D721Med (cell line): ENCODE measurements at regions not wholly inside any gene's neighbourhood (a gene's known extent, or its start where the extent isn't known, plus 50 kb on each side); places are given as distances from the start of the nearest gene placed in this dataset.

Experiments used
- DNase-seq: peaks from one replicate; pipeline ENCODE4 v3.0.0; 2011; ENCODE audit warnings: low spot score; ENCODE audit not compliant: insufficient read length
- FAIRE-seq: peaks from 2 replicates; lab custom pipeline; 2011; peaks lifted over from hg19 to GRCh38; lab: Jason Lieb, UNC
- TF ChIP-seq, protein P1 (sequence below): IDR thresholded peaks from 2 replicates; pipeline ENCODE4 v1.5.1; 2012; ENCODE audit warnings: mild to moderate bottlenecking, control low read depth; ENCODE audit not compliant: insufficient read depth; ENCODE audit errors: missing control alignments

DNA sequence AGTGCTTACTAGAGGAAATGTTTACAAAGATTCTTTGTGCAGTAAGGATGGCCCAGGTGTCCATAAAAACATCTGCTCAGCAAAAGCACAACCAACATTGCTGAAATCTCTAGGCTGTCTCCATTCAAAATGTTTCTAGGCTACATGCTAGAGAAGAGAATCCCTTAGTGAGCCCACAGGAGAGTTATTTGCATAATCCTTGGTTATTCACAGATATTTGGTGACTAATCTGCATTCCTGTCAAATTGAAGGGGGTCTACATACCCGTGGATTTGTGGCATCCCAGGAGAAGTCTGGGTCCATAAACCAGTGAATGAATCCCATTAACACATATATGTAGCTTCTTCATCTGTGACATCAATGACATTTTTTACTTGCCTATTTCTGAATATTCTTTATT is 261.3 kb upstream of the ESRRG start:
- no peak for DNase-seq
- no peak for FAIRE-seq
- TF ChIP-seq, protein P1, sequence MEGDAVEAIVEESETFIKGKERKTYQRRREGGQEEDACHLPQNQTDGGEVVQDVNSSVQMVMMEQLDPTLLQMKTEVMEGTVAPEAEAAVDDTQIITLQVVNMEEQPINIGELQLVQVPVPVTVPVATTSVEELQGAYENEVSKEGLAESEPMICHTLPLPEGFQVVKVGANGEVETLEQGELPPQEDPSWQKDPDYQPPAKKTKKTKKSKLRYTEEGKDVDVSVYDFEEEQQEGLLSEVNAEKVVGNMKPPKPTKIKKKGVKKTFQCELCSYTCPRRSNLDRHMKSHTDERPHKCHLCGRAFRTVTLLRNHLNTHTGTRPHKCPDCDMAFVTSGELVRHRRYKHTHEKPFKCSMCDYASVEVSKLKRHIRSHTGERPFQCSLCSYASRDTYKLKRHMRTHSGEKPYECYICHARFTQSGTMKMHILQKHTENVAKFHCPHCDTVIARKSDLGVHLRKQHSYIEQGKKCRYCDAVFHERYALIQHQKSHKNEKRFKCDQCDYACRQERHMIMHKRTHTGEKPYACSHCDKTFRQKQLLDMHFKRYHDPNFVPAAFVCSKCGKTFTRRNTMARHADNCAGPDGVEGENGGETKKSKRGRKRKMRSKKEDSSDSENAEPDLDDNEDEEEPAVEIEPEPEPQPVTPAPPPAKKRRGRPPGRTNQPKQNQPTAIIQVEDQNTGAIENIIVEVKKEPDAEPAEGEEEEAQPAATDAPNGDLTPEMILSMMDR: no peak

DNA sequence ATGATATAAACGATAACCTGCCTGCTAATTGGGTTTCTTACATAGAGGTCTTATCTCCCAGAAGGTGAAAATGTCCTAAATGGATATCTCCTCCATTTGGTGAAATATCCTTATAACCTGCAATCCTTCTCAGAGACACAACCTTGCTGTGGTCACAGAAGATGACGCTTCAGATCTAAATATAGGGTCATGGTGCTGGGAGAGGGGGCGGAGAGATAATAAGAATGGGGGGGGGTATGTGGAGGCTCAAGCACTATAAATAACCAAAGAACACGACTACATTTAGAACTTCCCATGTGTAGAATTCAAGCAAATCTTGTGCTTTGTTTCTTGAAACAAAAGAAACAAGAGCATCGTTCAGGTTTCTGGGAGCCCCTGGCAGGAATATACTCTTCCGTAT is 260.6 kb upstream of the ESRRG start:
- TF ChIP-seq, protein P1: no peak
- FAIRE-seq (no peak), DNase-seq (no peak)

DNA sequence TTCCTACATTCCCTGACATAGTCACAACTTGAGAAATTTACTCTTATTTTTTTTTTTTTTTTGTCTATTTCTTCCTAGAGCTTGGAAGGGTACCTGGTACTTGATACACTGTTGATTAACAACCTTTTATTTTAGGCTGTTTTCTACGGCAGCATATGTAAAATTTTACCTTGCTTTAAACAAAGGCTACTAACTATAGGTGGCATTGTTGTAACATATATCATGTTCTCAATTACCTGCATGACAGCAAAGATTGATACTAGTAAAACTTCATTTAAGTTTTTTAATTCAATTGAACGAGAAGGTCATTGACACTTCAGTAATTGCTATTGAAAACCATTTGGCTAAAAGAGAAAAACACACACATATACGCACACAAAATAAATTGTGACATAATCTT is 238.3 kb upstream of the ESRRG start:
- TF ChIP-seq, protein P1: peak; percentile 22
- peak; percentile 64 for FAIRE-seq
- no peak for DNase-seq

DNA sequence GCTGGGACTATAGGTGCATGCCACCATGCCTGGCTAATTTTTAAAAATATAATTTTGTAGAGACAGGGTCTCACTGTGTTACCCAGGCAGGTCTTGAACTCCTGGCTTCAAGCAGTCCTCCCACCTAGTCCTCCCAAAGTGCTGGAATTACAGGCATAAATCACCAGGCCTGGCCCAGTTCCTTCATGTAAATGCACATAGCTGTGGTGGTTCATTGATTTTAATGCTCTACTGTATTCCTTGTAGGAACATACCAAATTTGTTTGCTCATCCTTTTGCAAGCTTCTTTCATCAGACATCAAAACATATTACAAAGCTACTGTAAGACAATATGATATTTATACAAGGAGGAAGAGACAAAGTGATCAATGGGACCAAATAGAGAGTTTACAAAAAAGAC is 237.5 kb upstream of the ESRRG start:
- FAIRE-seq: peak; percentile 6

DNA sequence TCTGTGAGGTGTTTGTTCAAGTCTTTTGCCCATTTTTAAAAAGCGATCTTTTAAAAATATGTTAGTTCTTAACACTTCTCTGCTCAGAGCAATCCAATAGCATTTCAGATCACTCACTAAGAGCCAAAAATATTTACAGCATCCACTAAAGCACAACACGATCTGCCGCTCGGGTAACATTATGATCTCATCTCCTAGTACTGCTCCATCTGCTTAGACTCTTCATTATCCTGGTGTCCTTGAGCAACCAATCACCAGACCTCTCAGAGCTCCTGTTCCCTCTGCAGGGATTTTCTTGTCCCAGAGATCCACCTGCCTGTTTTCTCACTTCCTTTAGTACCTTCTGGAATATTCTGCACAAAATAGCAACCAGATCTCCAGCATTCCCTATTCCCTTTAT is 235.3 kb upstream of the ESRRG start:
- FAIRE-seq (no peak), DNase-seq (no peak)
- TF ChIP-seq, protein P1: no peak

More for the DNA sequence above, 237.5 kb upstream of the ESRRG start:
- TF ChIP-seq, protein P1: no peak
- DNase-seq: no peak

DNA sequence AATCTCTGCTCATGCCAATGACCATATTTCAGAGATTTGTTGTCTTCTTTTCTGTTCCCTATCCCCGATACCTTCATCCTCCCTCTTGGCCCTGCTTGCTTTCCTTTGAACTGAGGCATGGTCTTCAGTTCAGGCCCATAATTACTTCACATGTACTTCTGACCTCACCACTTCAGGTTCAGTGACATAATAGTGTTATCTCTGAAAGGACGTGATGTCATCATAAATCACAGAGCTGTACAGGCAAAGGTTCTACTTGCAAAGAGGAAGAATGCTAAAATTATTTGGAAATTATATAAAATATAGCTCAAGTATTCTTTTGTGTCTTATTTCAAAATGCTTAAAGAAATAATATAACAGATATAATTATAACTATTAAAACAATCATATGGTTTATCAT is 230.3 kb upstream of the ESRRG start:
- TF ChIP-seq, protein P1: no peak
- FAIRE-seq (no peak), DNase-seq (no peak)

DNA sequence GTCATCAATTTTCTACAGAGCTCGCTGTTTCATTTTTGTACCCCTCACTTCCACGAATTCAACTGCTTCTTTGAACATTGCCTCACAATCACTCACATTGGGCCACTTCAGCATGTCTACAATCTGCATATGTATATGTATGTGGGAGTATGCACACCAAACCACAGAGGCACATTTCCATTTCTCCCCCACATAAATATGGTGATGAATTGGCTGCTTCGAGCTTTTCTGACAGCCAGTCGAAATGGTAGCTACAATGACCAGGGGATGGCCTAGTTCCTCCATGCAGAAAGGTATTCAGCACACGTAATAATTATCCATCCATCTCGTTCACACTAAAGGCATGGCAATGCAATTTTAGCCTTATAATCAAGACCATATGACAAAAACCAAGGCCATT is 229.6 kb upstream of the ESRRG start:
- FAIRE-seq (no peak), DNase-seq (no peak)
- TF ChIP-seq, protein P1: no peak
